ENCODE measurements at regions not wholly inside any gene's neighbourhood (a gene's known extent, or its start where the extent isn't known, plus 50 kb on each side); places are given as distances from the start of the nearest gene placed in this dataset.

- Histone ChIP-seq H2AFZ (ENCODE audit: insufficient read depth, low read depth, low read length, poor library complexity, severe bottlenecking) (no peak overlapping the region), H3K4me1 (ENCODE audit: control insufficient read depth in 1 of 2, insufficient read depth in 2 of 2, low read length in 2 of 2) (no peaks in the 10 kb centered on the region), H4K20me1 (ENCODE audit: insufficient read depth, low read length) (no peaks in the 10 kb centered on the region), H3K79me2 (ENCODE audit: insufficient read depth, low read length) (no peaks in the 10 kb centered on the region), H3K27ac (ENCODE audit: low read depth in 1 of 2, low read length in 2 of 2) (no peak overlapping the region), H3K9me3 (replicated peaks in 1 of 2; ENCODE audit: control insufficient read depth in 1 of 2, insufficient read depth in 1 of 2, low read length in 2 of 2) (peaks cover 0 to 4% of the 10 kb centered on the region in 2 donors), H3K4me3 (replicated peaks in 1 of 3; ENCODE audit: low read depth in 2 of 3, low read length in 3 of 3) (no peak overlapping the region), H3K36me3 (replicated peaks in 1 of 2; ENCODE audit: control insufficient read depth in 1 of 2, insufficient read depth in 2 of 2, low read length in 2 of 2) (no peaks in the 10 kb centered on the region), H3K4me2 (replicated peaks; ENCODE audit: extremely low read depth, low read length, poor library complexity, severe bottlenecking) (no peak overlapping the region), H3K27me3 (ENCODE audit: control insufficient read depth in 2 of 2, insufficient read depth in 2 of 2, low read length in 2 of 2) (no peaks in the 10 kb centered on the region), H3K9ac (ENCODE audit: insufficient read depth, low read length, poor library complexity, severe bottlenecking) (no peak overlapping the region)
- peaks cover 0 to 8% (median 3%) of the 10 kb centered on the region in 7 donors for H3K9me3 Mint-ChIP-seq
- intact Hi-C loops (cut with micrococcal nuclease) = no loop called here
- H3K36me3 Mint-ChIP-seq = no peaks in the 10 kb centered on the region
- H3K4me1 Mint-ChIP-seq = no peaks in the 10 kb centered on the region
- peaks cover 0 to 2% (median 0%) of the 10 kb centered on the region in 3 donors for H3K27me3 Mint-ChIP-seq (ENCODE audit: low read depth in 3 of 3)
- DNase-seq = no peak
- no peak overlapping the region for H3K27ac Mint-ChIP-seq
- H3K4me3 Mint-ChIP-seq = no peak overlapping the region
- TF ChIP-seq CTCF (IDR thresholded peaks at IDR 0.05) = no peak
- WGBS (ENCODE audit: insufficient coverage) = no CpG with 5 or more reads among the region's 1 CpG
Observed at GRCh38 chr13:34320084-34320483, 502.1 kb downstream of the RFC3 start.

GRCh38 chr13:34322014-34322742 lies 504.2 kb downstream of the RFC3 start:
- no peak overlapping the region for H2AFZ ChIP-seq (ENCODE audit: insufficient read depth, low read depth, low read length, poor library complexity, severe bottlenecking)
- no peak overlapping the region for H3K4me2 ChIP-seq (replicated peaks; ENCODE audit: extremely low read depth, low read length, poor library complexity, severe bottlenecking)
- intact Hi-C loops (cut with micrococcal nuclease) = no loop called here
- Mint-ChIP-seq H3K4me1 (no peaks in the 10 kb centered on the region), H3K27ac (no peak overlapping the region), H3K4me3 (no peak overlapping the region), H3K9me3 (peaks cover 0 to 6% (median 5%) of the 10 kb centered on the region in 7 donors), H3K27me3 (ENCODE audit: low read depth in 3 of 3) (peaks cover 0 to 2% (median 0%) of the 10 kb centered on the region in 3 donors), H3K36me3 (no peaks in the 10 kb centered on the region)
- no peak for TF ChIP-seq CTCF (IDR thresholded peaks at IDR 0.05)
- WGBS (ENCODE audit: insufficient coverage) = 87% methylated on average over 4 of the region's 9 CpGs
- no peak for DNase-seq
- H3K27ac ChIP-seq (ENCODE audit: low read depth in 1 of 2, low read length in 2 of 2) = no peak overlapping the region
- no peaks in the 10 kb centered on the region for H4K20me1 ChIP-seq (ENCODE audit: insufficient read depth, low read length)
- no peak overlapping the region for H3K4me3 ChIP-seq (replicated peaks in 1 of 3; ENCODE audit: low read depth in 2 of 3, low read length in 3 of 3)
- peaks cover 0 to 4% of the 10 kb centered on the region in 2 donors for H3K9me3 ChIP-seq (replicated peaks in 1 of 2; ENCODE audit: control insufficient read depth in 1 of 2, insufficient read depth in 1 of 2, low read length in 2 of 2)
- no peaks in the 10 kb centered on the region for H3K4me1 ChIP-seq (ENCODE audit: control insufficient read depth in 1 of 2, insufficient read depth in 2 of 2, low read length in 2 of 2)
- no peaks in the 10 kb centered on the region for H3K36me3 ChIP-seq (replicated peaks in 1 of 2; ENCODE audit: control insufficient read depth in 1 of 2, insufficient read depth in 2 of 2, low read length in 2 of 2)
- no peak overlapping the region for H3K9ac ChIP-seq (ENCODE audit: insufficient read depth, low read length, poor library complexity, severe bottlenecking)
- no peaks in the 10 kb centered on the region for H3K79me2 ChIP-seq (ENCODE audit: insufficient read depth, low read length)
- H3K27me3 ChIP-seq (ENCODE audit: control insufficient read depth in 2 of 2, insufficient read depth in 2 of 2, low read length in 2 of 2) = no peaks in the 10 kb centered on the region
